GM12865 (cell line): ENCODE measurements at regions not wholly inside any gene's neighbourhood (a gene's known extent, or its start where the extent isn't known, plus 50 kb on each side); places are given as distances from the start of the nearest gene placed in this dataset.

Experiments used
- DNase-seq: peaks from one replicate; pipeline ENCODE4 v3.0.0; 2010; ENCODE audit warnings: low read depth
- H3K4me3 ChIP-seq: 2 replicates; pipeline ENCODE4 v1.5.1; 2011; ENCODE audit warnings: mild to moderate bottlenecking, low read depth, low read length, control low read depth
- CTCF ChIP-seq: IDR thresholded peaks from 2 replicates; pipeline ENCODE4 v1.5.1; 2011; ENCODE audit warnings: low read length, control low read depth, low read depth, inconsistent platforms; ENCODE audit not compliant: insufficient read depth; ENCODE audit errors: missing control alignments

- no peak for DNase-seq
- no peak for TF ChIP-seq CTCF
Observed at GRCh38 chr18:77820472-77820871, 570.8 kb downstream of the GALR1 start.

GRCh38 chr18:77821892-77822291, 572.2 kb downstream of the GALR1 start:
- DNase-seq: no peak
- H3K4me3 ChIP-seq: no peak overlapping the region
- TF ChIP-seq CTCF: no peak

More at GRCh38 chr18:77820472-77820871, 570.8 kb downstream of the GALR1 start:
- H3K4me3 ChIP-seq: no peak overlapping the region

GRCh38 chr18:77822632-77823031, 573.0 kb downstream of the GALR1 start:
- H3K4me3 ChIP-seq: no peak overlapping the region
- DNase-seq: no peak
- TF ChIP-seq CTCF: no peak

- H3K4me3 ChIP-seq: no peak overlapping the region
- no peak for DNase-seq
- TF ChIP-seq CTCF: no peak
Observed at GRCh38 chr18:77833807-77834206, 584.2 kb downstream of the GALR1 start.

- H3K4me3 ChIP-seq: no peak overlapping the region
- TF ChIP-seq CTCF: no peak
- DNase-seq: no peak
Observed at GRCh38 chr18:77851802-77852201, 602.2 kb downstream of the GALR1 start.

GRCh38 chr18:77853859-77854258, 604.2 kb downstream of the GALR1 start:
- no peak overlapping the region for H3K4me3 ChIP-seq
- TF ChIP-seq CTCF: no peak
- no peak for DNase-seq
